GM13976 (cell line): ENCODE measurements at regions not wholly inside any gene's neighbourhood (a gene's known extent, or its start where the extent isn't known, plus 50 kb on each side); places are given as distances from the start of the nearest gene placed in this dataset.

Experiments
- DNase-seq: peaks from one replicate; pipeline ENCODE4 v3.0.0; 2012; ENCODE audit warnings: low spot score
- in situ Hi-C: fragments of 300-500 bp; cut with MboI; formaldehyde crosslinking; loops from one replicate; pipeline ENCODE4 v1.12.0; 2022; ENCODE audit warnings: low sequenced_read_pairs, mixed read lengths, inconsistent platforms; ENCODE audit not compliant: unreplicated experiment
- TF ChIP-seq, protein P1 (sequence below): IDR thresholded peaks from 2 replicates; pipeline ENCODE4 v1.5.1; 2012; ENCODE audit warnings: borderline replicate concordance, mild to moderate bottlenecking; ENCODE audit not compliant: insufficient read depth; ENCODE audit errors: extremely low read depth, missing control alignments, control extremely low read depth

- TF ChIP-seq, protein P1, sequence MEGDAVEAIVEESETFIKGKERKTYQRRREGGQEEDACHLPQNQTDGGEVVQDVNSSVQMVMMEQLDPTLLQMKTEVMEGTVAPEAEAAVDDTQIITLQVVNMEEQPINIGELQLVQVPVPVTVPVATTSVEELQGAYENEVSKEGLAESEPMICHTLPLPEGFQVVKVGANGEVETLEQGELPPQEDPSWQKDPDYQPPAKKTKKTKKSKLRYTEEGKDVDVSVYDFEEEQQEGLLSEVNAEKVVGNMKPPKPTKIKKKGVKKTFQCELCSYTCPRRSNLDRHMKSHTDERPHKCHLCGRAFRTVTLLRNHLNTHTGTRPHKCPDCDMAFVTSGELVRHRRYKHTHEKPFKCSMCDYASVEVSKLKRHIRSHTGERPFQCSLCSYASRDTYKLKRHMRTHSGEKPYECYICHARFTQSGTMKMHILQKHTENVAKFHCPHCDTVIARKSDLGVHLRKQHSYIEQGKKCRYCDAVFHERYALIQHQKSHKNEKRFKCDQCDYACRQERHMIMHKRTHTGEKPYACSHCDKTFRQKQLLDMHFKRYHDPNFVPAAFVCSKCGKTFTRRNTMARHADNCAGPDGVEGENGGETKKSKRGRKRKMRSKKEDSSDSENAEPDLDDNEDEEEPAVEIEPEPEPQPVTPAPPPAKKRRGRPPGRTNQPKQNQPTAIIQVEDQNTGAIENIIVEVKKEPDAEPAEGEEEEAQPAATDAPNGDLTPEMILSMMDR = no peak
- no peak for DNase-seq
- in situ Hi-C loops = no loop called here
These were observed 148.7 kb upstream of the PPP2R2D start for GRCh38 chr10:131751827-131752775.

GRCh38 chr10:131753336-131753735 lies 147.5 kb upstream of the PPP2R2D start:
- TF ChIP-seq, protein P1 = no peak
- in situ Hi-C loops = no loop called here
- DNase-seq = no peak

DNA sequence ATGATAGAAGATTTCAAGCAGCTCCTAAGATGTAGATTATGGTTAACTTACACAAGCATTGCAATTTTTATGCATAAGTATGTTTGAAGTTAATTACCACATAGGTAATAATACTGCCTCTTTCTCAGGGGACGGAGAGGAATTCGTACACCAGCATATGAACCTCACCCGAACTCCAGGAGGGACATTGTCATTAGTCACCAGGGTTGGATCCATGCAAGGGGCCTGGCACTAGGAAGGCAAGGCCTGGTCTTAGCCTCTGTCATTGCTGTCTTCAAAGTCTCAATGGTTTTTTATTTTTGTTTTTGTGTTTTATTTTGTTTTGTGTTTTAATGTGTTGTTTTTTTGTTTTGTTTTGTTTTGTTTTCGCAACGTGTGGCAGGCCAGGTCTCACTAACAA lies 145.6 kb upstream of the PPP2R2D start:
- TF ChIP-seq, protein P1 = no peak
- DNase-seq = no peak

GRCh38 chr10:131757285-131758058 lies 143.3 kb upstream of the PPP2R2D start:
- no peak for DNase-seq
- in situ Hi-C loops = no loop called here
- TF ChIP-seq, protein P1 = no peak

More for the DNA sequence above, 145.6 kb upstream of the PPP2R2D start:
- in situ Hi-C loops = no loop called here

DNA sequence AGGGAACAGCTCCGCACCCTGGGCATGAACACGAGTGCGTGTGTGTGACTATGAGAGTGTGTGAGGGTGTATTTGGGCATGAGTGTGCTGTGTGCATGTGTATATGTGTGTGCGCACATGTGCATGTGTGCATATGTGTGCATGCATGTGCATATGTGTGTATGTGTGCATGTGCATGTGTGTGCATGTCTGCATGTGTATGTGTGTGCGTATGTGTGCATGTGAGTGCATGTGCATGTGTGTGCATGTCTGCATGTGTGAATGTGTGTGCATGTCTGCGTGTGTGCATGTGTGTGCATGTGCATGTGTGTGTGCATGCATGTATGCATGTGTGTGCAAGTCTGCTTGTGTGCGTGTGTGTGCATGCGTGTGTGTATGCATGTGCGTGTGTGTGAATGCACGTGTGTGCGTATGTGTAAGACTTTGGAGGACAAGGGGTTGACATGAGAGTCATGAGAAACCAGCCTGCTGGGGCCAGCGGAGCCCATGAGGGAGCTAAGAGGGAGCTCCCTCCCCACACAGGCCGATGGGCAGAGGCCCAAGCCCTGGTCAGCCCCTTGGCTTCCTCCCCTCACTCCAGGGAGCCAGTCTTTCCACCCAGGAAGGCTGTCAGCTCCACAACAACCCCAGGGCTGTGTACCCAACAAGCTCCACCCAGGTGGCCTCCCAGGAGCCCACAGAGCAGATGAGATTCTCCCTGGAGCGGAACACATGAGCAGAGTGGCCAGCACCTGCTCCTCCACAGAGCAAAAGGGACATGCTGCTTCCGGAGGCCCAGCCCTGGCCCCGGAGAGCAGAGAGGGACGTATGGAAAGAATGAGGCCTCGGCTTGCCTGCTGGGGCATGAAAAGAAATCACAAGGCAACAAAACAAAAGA lies 142.5 kb upstream of the PPP2R2D start:
- no peak for DNase-seq
- TF ChIP-seq, protein P1 = no peak
- in situ Hi-C loops = no loop called here

DNA sequence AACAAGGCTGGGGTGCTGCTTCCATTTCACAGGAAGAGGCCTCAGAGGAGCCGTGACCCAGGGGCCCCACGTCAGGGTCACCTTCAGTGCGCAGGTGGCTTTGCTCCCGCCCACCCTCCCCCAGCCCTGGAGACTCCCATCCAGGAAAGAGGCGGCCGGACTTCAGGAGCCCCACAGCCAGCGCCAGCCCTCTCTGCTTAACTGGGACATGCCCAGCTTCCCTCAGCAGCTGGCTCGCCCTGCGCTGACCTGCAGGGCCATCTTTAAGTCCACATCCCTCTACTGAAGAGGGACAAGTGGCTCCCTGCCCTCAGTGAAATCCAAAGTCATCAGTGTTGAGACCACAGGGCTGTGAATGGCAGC lies 141.9 kb upstream of the PPP2R2D start:
- no peak for DNase-seq
- in situ Hi-C loops = no loop called here
- TF ChIP-seq, protein P1 = no peak
